Smooth muscle cell (in vitro differentiated cells): ENCODE measurements at regions not wholly inside any gene's neighbourhood (a gene's known extent, or its start where the extent isn't known, plus 50 kb on each side); places are given as distances from the start of the nearest gene placed in this dataset.

ENCODE experiments used
- DNase-seq: peaks from one replicate; lab custom pipeline; 2025; ENCODE audit not compliant: unreplicated experiment; lab: John Stamatoyannopoulos, UW
- H2AFZ ChIP-seq: fragments of 200-600 bp; sonication (generic); 2 replicates; pipeline ENCODE4 v1.6.0; 2016; ENCODE audit warnings: antibody characterized with exemption, low read depth, mild to moderate bottlenecking
- H3F3A ChIP-seq: fragments of 200-600 bp; sonication (generic); 2 replicates; pipeline ENCODE4 v1.6.0; 2017; ENCODE audit warnings: antibody characterized with exemption, low read depth
- H3K27ac ChIP-seq: fragments of 200-600 bp; sonication (generic); 2 replicates; pipeline ENCODE4 v1.5.1; 2016; ENCODE audit warnings: low read depth, mild to moderate bottlenecking
- H3K27me3 ChIP-seq: fragments of 200-600 bp; sonication (generic); 2 replicates; pipeline ENCODE4 v1.6.1; 2016; ENCODE audit warnings: low read depth, mild to moderate bottlenecking
- H3K36me3 ChIP-seq: fragments of 200-600 bp; sonication (generic); 2 replicates; pipeline ENCODE4 v1.5.1; 2016; ENCODE audit warnings: low read depth
- H3K4me1 ChIP-seq: fragments of 200-600 bp; sonication (generic); 2 replicates; pipeline ENCODE4 v1.5.1; 2016; ENCODE audit warnings: low read depth
- H3K4me2 ChIP-seq: fragments of 200-600 bp; sonication (generic); 2 replicates; pipeline ENCODE4 v1.6.0; 2016; ENCODE audit warnings: mild to moderate bottlenecking
- H3K4me3 ChIP-seq: fragments of 200-600 bp; sonication (generic); 2 replicates; pipeline ENCODE4 v1.5.1; 2016; ENCODE audit warnings: mild to moderate bottlenecking
- H3K79me2 ChIP-seq: fragments of 200-600 bp; sonication (generic); 2 replicates; pipeline ENCODE4 v1.6.0; 2016; ENCODE audit warnings: low read depth, mild to moderate bottlenecking
- H3K9ac ChIP-seq: fragments of 200-600 bp; sonication (generic); 2 replicates; pipeline ENCODE4 v1.6.0; 2016; ENCODE audit warnings: low read depth
- H3K9me3 ChIP-seq: fragments of 200-600 bp; sonication (generic); replicated peaks from 2 replicates; pipeline ENCODE4 v1.5.1; 2016; ENCODE audit warnings: low read depth
- H4K20me1 ChIP-seq: fragments of 200-600 bp; sonication (generic); 2 replicates; pipeline ENCODE4 v1.6.0; 2016; ENCODE audit warnings: low read depth
- CTCF ChIP-seq: fragments of 200-600 bp; sonication (generic); IDR thresholded peaks from 2 replicates; pipeline ENCODE4 v1.5.1; 2017; ENCODE audit warnings: borderline replicate concordance, mild to moderate bottlenecking, antibody characterized with exemption; ENCODE audit not compliant: insufficient read depth, poor library complexity, severe bottlenecking
- WGBS: methylation state at CpG from one replicate; pipeline ENCODE4 v1.1.7; 2016; ENCODE audit warnings: low lambda C conversion rate; 5-methylcytosine and 5-hydroxymethylcytosine counted together

- Histone ChIP-seq H3K4me2 (no peak overlapping the region), H3K36me3 (no peaks in the 10 kb centered on the region), H3K9ac (no peak overlapping the region), H3F3A (no peaks in the 10 kb centered on the region), H3K27me3 (peaks cover 4% of the 10 kb centered on the region), H3K9me3 (no peaks in the 10 kb centered on the region), H2AFZ (no peak overlapping the region), H3K27ac (no peak overlapping the region), H3K79me2 (no peaks in the 10 kb centered on the region), H4K20me1 (no peaks in the 10 kb centered on the region), H3K4me1 (no peaks in the 10 kb centered on the region), H3K4me3 (no peak overlapping the region)
- no peak for TF ChIP-seq CTCF
- DNase-seq: no peak
- whole genome bisulfite sequencing: 92% methylated on average over 4 of the region's 4 CpGs
Observed at GRCh38 chr16:13805951-13806350, 114.0 kb upstream of the ERCC4 start.

- H3K9ac ChIP-seq: no peak overlapping the region
- no peak overlapping the region for H3K27ac ChIP-seq
- no peak overlapping the region for H3K4me3 ChIP-seq
- H2AFZ ChIP-seq: no peak overlapping the region
- H3K36me3 ChIP-seq: no peaks in the 10 kb centered on the region
- H3K27me3 ChIP-seq: peaks cover 4% of the 10 kb centered on the region
- no peaks in the 10 kb centered on the region for H4K20me1 ChIP-seq
- H3F3A ChIP-seq: no peaks in the 10 kb centered on the region
- no peaks in the 10 kb centered on the region for H3K79me2 ChIP-seq
- no peaks in the 10 kb centered on the region for H3K9me3 ChIP-seq
- DNase-seq: no peak
- no peak for TF ChIP-seq CTCF
- H3K4me1 ChIP-seq: peaks cover 5% of the 10 kb centered on the region
- 84% methylated on average over 5 of the region's 5 CpGs for WGBS
- H3K4me2 ChIP-seq: no peak overlapping the region
Observed at GRCh38 chr16:13806671-13807070, 113.3 kb upstream of the ERCC4 start.

- whole genome bisulfite sequencing: 92% methylated on average over 8 of the region's 8 CpGs
- Histone ChIP-seq H3K27me3 (no peaks in the 10 kb centered on the region), H2AFZ (no peak overlapping the region), H3K9me3 (no peaks in the 10 kb centered on the region), H3K36me3 (no peaks in the 10 kb centered on the region), H3K4me1 (peaks cover 10% of the 10 kb centered on the region), H4K20me1 (no peaks in the 10 kb centered on the region), H3K4me2 (no peak overlapping the region), H3F3A (no peaks in the 10 kb centered on the region), H3K9ac (no peak overlapping the region), H3K27ac (no peak overlapping the region), H3K4me3 (no peak overlapping the region), H3K79me2 (no peaks in the 10 kb centered on the region)
- no peak for DNase-seq
- no peak for TF ChIP-seq CTCF
Observed at GRCh38 chr16:13808102-13808501, 111.9 kb upstream of the ERCC4 start.

- Histone ChIP-seq H3K27ac (no peak overlapping the region), H3K27me3 (no peaks in the 10 kb centered on the region), H3F3A (no peaks in the 10 kb centered on the region), H3K36me3 (no peaks in the 10 kb centered on the region), H3K4me3 (no peak overlapping the region), H3K4me1 (peaks cover 10% of the 10 kb centered on the region), H3K9me3 (no peaks in the 10 kb centered on the region), H4K20me1 (no peaks in the 10 kb centered on the region), H3K4me2 (no peak overlapping the region), H3K9ac (no peak overlapping the region), H2AFZ (no peak overlapping the region), H3K79me2 (no peaks in the 10 kb centered on the region)
- TF ChIP-seq CTCF: no peak
- no peak for DNase-seq
Observed at GRCh38 chr16:13809765-13810164, 110.2 kb upstream of the ERCC4 start.
